GM12878 (cell line): ENCODE measurements at regions not wholly inside any gene's neighbourhood (a gene's known extent, or its start where the extent isn't known, plus 50 kb on each side); places are given as distances from the start of the nearest gene placed in this dataset.

ENCODE experiments used
- ATAC-seq: fragments of 200-7000 bp; cut with Tn5 transposase; 3 replicates; pipeline ENCODE4 v1.9.1; 2020; ENCODE audit warnings: mild to moderate bottlenecking, moderate library complexity
- BruUV-seq: library from RNA; stranded (reverse); fragments of 400-500 nt; replicated peaks from 2 replicates; lab custom pipeline; 2021; lab: Mats Ljungman, UMichigan
- CTCF ChIA-PET: fragments of 300-600 bp; sonication (Branson Sonifier 250); formaldehyde crosslinking; extraction: SDS; loops from one replicate; lab custom pipeline; 2021; ENCODE audit warnings: inconsistent platforms; lab: Yijun Ruan, JAX
- POLR2A ChIA-PET: fragments of 350-600 bp; formaldehyde crosslinking; extraction: SDS; loops from one replicate; lab custom pipeline; 2021; ENCODE audit warnings: inconsistent platforms; lab: Charles Lee
- RAD21 ChIA-PET: fragments of 300-600 bp; sonication (Branson Sonifier 250); formaldehyde crosslinking; loops from one replicate; lab custom pipeline; 2023; ENCODE audit warnings: antibody characterized with exemption; ENCODE audit not compliant: unreplicated experiment; lab: Charles Lee
- SMC1A ChIA-PET: fragments of 300-600 bp; sonication (Branson Sonifier 250); formaldehyde crosslinking; loops from one replicate; lab custom pipeline; 2023; ENCODE audit not compliant: unreplicated experiment, uncharacterized antibody; lab: Charles Lee
- DNase-seq: peaks from one replicate; pipeline ENCODE4 v3.0.0-alpha.2; 2011; ENCODE audit warnings: low read depth, low spot score
- FAIRE-seq: peaks from 3 replicates; lab custom pipeline; 2011; peaks lifted over from hg19 to GRCh38; lab: Jason Lieb, UNC
- H2AFZ ChIP-seq: 2 replicates; pipeline ENCODE4 v1.6.0; 2011; ENCODE audit warnings: low read depth, low read length, control low read depth; ENCODE audit not compliant: control insufficient read depth
- H3K27ac ChIP-seq: 2 replicates; pipeline ENCODE4 v1.5.1; 2011; ENCODE audit warnings: control low read depth; ENCODE audit not compliant: control insufficient read depth, insufficient read depth
- H3K27me3 ChIP-seq, 2 experiments: replicated peaks in 1 of 2; 2 replicates each; pipeline versions ENCODE4 v1.6.0 to v1.6.1; 2011; ENCODE audit warnings: low read length in 1 of 2; ENCODE audit not compliant: control insufficient read depth in 2 of 2, insufficient read depth in 2 of 2
- H3K36me3 ChIP-seq, 2 experiments: 2 replicates each; pipeline ENCODE4 v1.5.1; 2011; ENCODE audit warnings: low read length in 1 of 2; ENCODE audit not compliant: control insufficient read depth in 2 of 2, insufficient read depth in 2 of 2
- H3K4me1 ChIP-seq: 2 replicates; pipeline ENCODE4 v1.6.1; 2011; ENCODE audit warnings: mild to moderate bottlenecking, low read length, moderate library complexity, mixed read lengths; ENCODE audit not compliant: control insufficient read depth, insufficient read depth
- H3K4me2 ChIP-seq: 2 replicates; pipeline ENCODE4 v1.6.0; 2011; ENCODE audit warnings: control low read depth; ENCODE audit not compliant: control insufficient read depth, insufficient read depth
- H3K4me3 ChIP-seq: fragments of 200-600 bp; sonication (generic); 2 replicates; pipeline ENCODE4 v1.5.1; 2016
- H3K79me2 ChIP-seq: 2 replicates; pipeline ENCODE4 v1.6.0; 2011; ENCODE audit warnings: low read length; ENCODE audit not compliant: control insufficient read depth, insufficient read depth
- H3K9ac ChIP-seq: 2 replicates; pipeline ENCODE4 v1.8.0; 2011; ENCODE audit warnings: low read length, control low read depth, mixed read lengths; ENCODE audit not compliant: control insufficient read depth, insufficient read depth
- H3K9me3 ChIP-seq: replicated peaks from 3 replicates; pipeline ENCODE4 v1.5.1; 2011; ENCODE audit warnings: mild to moderate bottlenecking, low read length; ENCODE audit not compliant: control insufficient read depth, insufficient read depth
- H4K20me1 ChIP-seq: 2 replicates; pipeline ENCODE4 v1.6.0; 2011; ENCODE audit not compliant: control insufficient read depth, insufficient read depth
- BHLHE40 ChIP-seq, 2 experiments: fragments of 450-650 bp in 1 of 2; IDR thresholded peaks; 2 replicates each; pipeline ENCODE4 v1.6.1; 2011 to 2017; ENCODE audit warnings: low read depth in 2 of 2, borderline replicate concordance in 1 of 2, improper control_type of control experiment in 1 of 2, low read length in 1 of 2, mild to moderate bottlenecking in 1 of 2
- CBX5 ChIP-seq: sonication (generic); IDR thresholded peaks from 2 replicates; pipeline ENCODE4 v1.6.1; 2016; ENCODE audit warnings: low read depth, moderate library complexity, mild to moderate bottlenecking, inconsistent platforms
- CHD4 ChIP-seq: fragments of 200-600 bp; sonication (generic); IDR thresholded peaks from 2 replicates; pipeline ENCODE4 v1.6.1; 2016; ENCODE audit warnings: mild to moderate bottlenecking
- E2F4 ChIP-seq: IDR thresholded peaks from 2 replicates; pipeline ENCODE4 v1.6.1; 2012; ENCODE audit warnings: low read depth, low read length, improper control_type of control experiment
- FOXK2 ChIP-seq: fragments of 450-650 bp; IDR thresholded peaks from 2 replicates; pipeline ENCODE4 v1.6.1; 2017; ENCODE audit warnings: mild to moderate bottlenecking, moderate library complexity
- HDAC2 ChIP-seq: fragments of 200-600 bp; sonication (generic); IDR thresholded peaks from 2 replicates; pipeline ENCODE4 v1.6.1; 2017
- IKZF1 ChIP-seq: fragments of 450-650 bp; conservative IDR thresholded peaks from 2 replicates; pipeline ENCODE4 v1.6.1; 2017; ENCODE audit warnings: antibody characterized with exemption, mild to moderate bottlenecking
- JUND ChIP-seq: IDR thresholded peaks from 2 replicates; pipeline ENCODE4 v1.6.1; 2012; ENCODE audit warnings: low read depth, mild to moderate bottlenecking, low read length, improper control_type of control experiment, moderate library complexity
- MLLT1 ChIP-seq: fragments of 450-650 bp; IDR thresholded peaks from 2 replicates; pipeline ENCODE4 v1.6.1; 2016; ENCODE audit warnings: mild to moderate bottlenecking
- RCOR1 ChIP-seq: conservative IDR thresholded peaks from 2 replicates; pipeline ENCODE4 v1.6.1; 2012; ENCODE audit warnings: low read depth, low read length, improper control_type of control experiment
- ZBTB4 ChIP-seq: fragments of 450-650 bp; formaldehyde crosslinking; IDR thresholded peaks from 2 replicates; pipeline ENCODE4 v1.4.0; 2022; ENCODE audit warnings: mild to moderate bottlenecking, moderate library complexity
- ZBTB40 ChIP-seq: fragments of 450-650 bp; IDR thresholded peaks from 2 replicates; pipeline ENCODE4 v1.6.1; 2016; ENCODE audit warnings: mild to moderate bottlenecking, moderate library complexity, borderline replicate concordance
- WGBS: methylation state at CpG from one replicate; pipeline ENCODE4 v1.1.6; 2016; ENCODE audit warnings: low lambda C conversion rate; ENCODE audit not compliant: insufficient replicate concordance, insufficient coverage; ENCODE audit errors: missing lambda C conversion rate; 5-methylcytosine and 5-hydroxymethylcytosine counted together
- in situ Hi-C: fragments of 300-500 bp; cut with MboI; formaldehyde crosslinking; loops from 9 replicates; pipeline ENCODE4 v1.14.3; 2018; ENCODE audit warnings: mixed read lengths
- intact Hi-C: fragments of 100-400 bp; cut with micrococcal nuclease; formaldehyde crosslinking; loops from one replicate; pipeline ENCODE4 v1.14.2; 2022; ENCODE audit not compliant: unreplicated experiment

- no peak overlapping the region for H2AFZ ChIP-seq
- no TSS peak for BruUV-seq
- H3K27ac ChIP-seq = no peak overlapping the region
- H3K4me3 ChIP-seq = no peak overlapping the region
- no peaks in the 10 kb centered on the region for H3K9me3 ChIP-seq
- no peak overlapping the region for H3K4me2 ChIP-seq
- H3K4me1 ChIP-seq = no peaks in the 10 kb centered on the region
- FAIRE-seq (no peak), ATAC-seq (no peak), DNase-seq (no peak)
- H3K36me3 ChIP-seq = no peaks in the 10 kb centered on the region
- in situ Hi-C loops = no loop called here
- ChIA-PET CTCF (interaction anchor here (0.7 kb wide), 1 partner anchor 272 kb away, joined by 3 read pairs; no protein-coding TSS in a partner anchor), RAD21 (no interaction called here), SMC1A (interaction anchor here (0.6 kb wide), 1 partner anchor 813 kb away, joined by 3 read pairs; no protein-coding TSS in a partner anchor), POLR2A (no interaction called here)
- intact Hi-C loops = no loop called here
- TF ChIP-seq ZBTB4 (CRISPR knock-in tag) (no peak), FOXK2 (no peak), HDAC2 (no peak), IKZF1 (no peak), JUND (no peak), CBX5 (no peak), ZBTB40 (no peak), MLLT1 (no peak), E2F4 (no peak), CHD4 (no peak), BHLHE40 (IDR thresholded peaks at IDR 0.05; ENCODE audit: borderline replicate concordance in 1 of 2, low read depth in 2 of 2, low read length in 1 of 2) (no peak), RCOR1 (no peak)
- H3K27me3 ChIP-seq = no peaks in the 10 kb centered on the region
- no peak overlapping the region for H3K9ac ChIP-seq
- no peaks in the 10 kb centered on the region for H3K79me2 ChIP-seq
- 0% methylated on average over 3 of the region's 3 CpGs for WGBS
- H4K20me1 ChIP-seq = no peaks in the 10 kb centered on the region
Observed at GRCh38 chr7:69020536-69020935, 577.7 kb upstream of the AUTS2 start.
